HepG2 (cell line): ENCODE measurements at regions not wholly inside any gene's neighbourhood (a gene's known extent, or its start where the extent isn't known, plus 50 kb on each side); places are given as distances from the start of the nearest gene placed in this dataset.

Source experiments
- ATAC-seq: fragments of 200-7000 bp; cut with Tn5 transposase; 3 replicates; pipeline ENCODE4 v1.9.1; 2020; ENCODE audit warnings: mild to moderate bottlenecking, moderate library complexity
- BruUV-seq: library from RNA; stranded (reverse); fragments of 400-500 nt; replicated peaks from 2 replicates; lab custom pipeline; 2021; lab: Mats Ljungman, UMichigan
- CTCF ChIA-PET: fragments of 300-600 bp; formaldehyde crosslinking; extraction: SDS; loops from one replicate; lab custom pipeline; 2021; ENCODE audit warnings: low total read pairs, inconsistent platforms, low intra/inter-chr PET ratio; lab: Yijun Ruan, JAX
- POLR2A ChIA-PET: fragments of 350-600 bp; sonication (Branson Sonifier 250); formaldehyde crosslinking; loops from one replicate; lab custom pipeline; 2020; ENCODE audit warnings: antibody characterized with exemption, inconsistent platforms; lab: Yijun Ruan, JAX
- DNase-seq: peaks from one replicate; pipeline ENCODE4 v3.0.0-alpha.2; 2015; ENCODE audit warnings: low spot score
- FAIRE-seq: peaks from 3 replicates; lab custom pipeline; 2011; peaks lifted over from hg19 to GRCh38; lab: Jason Lieb, UNC
- H2AFZ ChIP-seq: one replicate; pipeline ENCODE4 v1.6.1; 2011; ENCODE audit warnings: low read length, inconsistent platforms
- H3K27ac ChIP-seq: fragments of 300-600 bp; 3 replicates; pipeline ENCODE4 v1.8.0; 2011; ENCODE audit warnings: mixed run types, mild to moderate bottlenecking, mixed read lengths, low read length, inconsistent platforms; ENCODE audit not compliant: insufficient read depth; ENCODE audit errors: extremely low read length
- H3K27me3 ChIP-seq, 2 experiments: fragments of 200-600 bp in 1 of 2; 2 replicates in 1 of 2; 3 replicates in 1 of 2; pipeline versions ENCODE4 v1.6.0 to v1.8.0; 2011; ENCODE audit warnings: low read length in 2 of 2, mild to moderate bottlenecking in 2 of 2, moderate library complexity in 2 of 2, inconsistent platforms in 1 of 2; ENCODE audit not compliant: insufficient read depth in 2 of 2, control insufficient read depth in 1 of 2
- H3K36me3 ChIP-seq, 2 experiments: fragments of 200-600 bp in 1 of 2; replicated peaks in 1 of 2; 2 replicates in 1 of 2; 3 replicates in 1 of 2; pipeline versions ENCODE4 v1.5.1 to v1.8.0; 2011; ENCODE audit warnings: low read length in 2 of 2, inconsistent platforms in 1 of 2; ENCODE audit not compliant: insufficient read depth in 2 of 2, control insufficient read depth in 1 of 2
- H3K4me1 ChIP-seq: 2 replicates; pipeline ENCODE4 v1.5.1; 2012; ENCODE audit warnings: low read length, inconsistent platforms; ENCODE audit not compliant: insufficient read depth
- H3K4me2 ChIP-seq: 2 replicates; pipeline ENCODE4 v1.6.0; 2011; ENCODE audit warnings: low read depth, low read length, inconsistent platforms
- H3K4me3 ChIP-seq, 3 experiments: fragments of 200-600 bp in 1 of 3; sonication (generic), shearing (Covaris generic) in 1 of 3; replicated peaks in 1 of 3; 2 replicates each; pipeline ENCODE4 v1.5.1; 2011 to 2016; ENCODE audit warnings: low read length in 3 of 3, inconsistent platforms in 2 of 3, low read depth in 2 of 3, mild to moderate bottlenecking in 2 of 3, control low read depth in 1 of 3, mixed read lengths in 1 of 3; ENCODE audit not compliant: insufficient read depth in 1 of 3
- H3K79me2 ChIP-seq: one replicate; pipeline ENCODE4 v1.6.1; 2011; ENCODE audit warnings: low read length, inconsistent platforms; ENCODE audit not compliant: insufficient read depth
- H3K9ac ChIP-seq: 2 replicates; pipeline ENCODE4 v1.6.0; 2011; ENCODE audit warnings: mild to moderate bottlenecking, low read depth, low read length, inconsistent platforms; ENCODE audit not compliant: insufficient read depth
- H3K9me3 ChIP-seq: 2 replicates; pipeline ENCODE4 v1.5.1; 2012; ENCODE audit warnings: mild to moderate bottlenecking, low read length
- H4K20me1 ChIP-seq: 2 replicates; pipeline ENCODE4 v1.6.0; 2011; ENCODE audit warnings: inconsistent platforms, mild to moderate bottlenecking, low read length, moderate library complexity; ENCODE audit not compliant: insufficient read depth
- ATF1 ChIP-seq: IDR thresholded peaks from 2 replicates; pipeline ENCODE4 v1.6.1; 2016; ENCODE audit warnings: mild to moderate bottlenecking, control low read depth
- EED ChIP-seq: sonication (generic); formaldehyde crosslinking; IDR thresholded peaks from 2 replicates; pipeline ENCODE4 v1.5.0; 2020; ENCODE audit warnings: mild to moderate bottlenecking, missing genetic modification reagents
- FOXP1 ChIP-seq, 2 experiments: fragments of 450-650 bp in 1 of 2; IDR thresholded peaks; 2 replicates each; pipeline ENCODE4 v1.6.1; 2017 to 2018; ENCODE audit warnings: antibody characterized with exemption in 1 of 2
- HES4 ChIP-seq: sonication (generic); formaldehyde crosslinking; IDR thresholded peaks from 2 replicates; pipeline ENCODE4 v1.9.0; 2021; ENCODE audit warnings: mild to moderate bottlenecking, missing genetic modification reagents, borderline replicate concordance
- MEF2D ChIP-seq: sonication (generic); formaldehyde crosslinking; IDR thresholded peaks from 2 replicates; pipeline ENCODE4 v1.5.1; 2020; ENCODE audit warnings: mild to moderate bottlenecking, missing genetic modification reagents
- RFX3 ChIP-seq: IDR thresholded peaks from 2 replicates; pipeline ENCODE4 v1.6.1; 2016; ENCODE audit warnings: missing biosample characterization, missing genetic modification reagents
- ZBTB1 ChIP-seq: sonication (generic); formaldehyde crosslinking; IDR thresholded peaks from 2 replicates; pipeline ENCODE4 v1.4.0; 2020; ENCODE audit warnings: missing genetic modification reagents, borderline replicate concordance
- ZNF3 ChIP-seq: IDR thresholded peaks from 2 replicates; pipeline ENCODE4 v1.7.0; 2017; ENCODE audit warnings: inconsistent platforms
- ZNF331 ChIP-seq: sonication (generic); formaldehyde crosslinking; IDR thresholded peaks from 2 replicates; pipeline ENCODE4 v1.4.0; 2020; ENCODE audit warnings: missing genetic modification reagents
- ZNF432 ChIP-seq: sonication (generic); formaldehyde crosslinking; IDR thresholded peaks from 2 replicates; pipeline ENCODE4 v1.5.0; 2020; ENCODE audit warnings: missing genetic modification reagents, mild to moderate bottlenecking, borderline replicate concordance
- ZNF589 ChIP-seq: sonication (generic); formaldehyde crosslinking; conservative IDR thresholded peaks from 2 replicates; pipeline ENCODE4 v1.8.0; 2022; ENCODE audit warnings: mild to moderate bottlenecking, moderate library complexity, missing genetic modification reagents
- ZNF614 ChIP-seq: IDR thresholded peaks from 2 replicates; pipeline ENCODE4 v1.6.1; 2018; ENCODE audit warnings: missing biosample characterization, missing genetic modification reagents, inconsistent platforms, borderline replicate concordance
- ZNF616 ChIP-seq: sonication (generic); formaldehyde crosslinking; IDR thresholded peaks from 2 replicates; pipeline ENCODE4 v1.5.0; 2020; ENCODE audit warnings: low read depth, mild to moderate bottlenecking, missing genetic modification reagents
- WGBS: methylation state at CpG from one replicate; pipeline ENCODE4 v1.1.6; 2017; ENCODE audit warnings: low lambda C conversion rate; 5-methylcytosine and 5-hydroxymethylcytosine counted together
- in situ Hi-C: cut with HindIII; loops from 2 replicates; pipeline ENCODE4 v1.10.0; 2017; ENCODE audit warnings: low pct_unique_long_range_greater_than_20kb; ENCODE audit not compliant: extremely low pct_ligation_motif_present
- intact Hi-C: fragments of 100-400 bp; cut with micrococcal nuclease; formaldehyde crosslinking; loops from one replicate; pipeline ENCODE4 v1.10.0; 2022; ENCODE audit not compliant: unreplicated experiment
- TF ChIP-seq, protein P1 (sequence below): sonication (generic); formaldehyde crosslinking; IDR thresholded peaks from 2 replicates; pipeline ENCODE4 v1.4.0; 2020; ENCODE audit warnings: missing genetic modification reagents
- TF ChIP-seq, protein P2 (sequence below): sonication (generic); formaldehyde crosslinking; IDR thresholded peaks from 2 replicates; pipeline ENCODE4 v1.8.1; 2023; ENCODE audit warnings: mild to moderate bottlenecking, missing genetic modification reagents
- TF ChIP-seq, protein P3 (sequence below): sonication (generic); formaldehyde crosslinking; IDR thresholded peaks from 2 replicates; pipeline ENCODE4 v1.8.1; 2023; ENCODE audit warnings: mild to moderate bottlenecking, inconsistent platforms, moderate library complexity, missing genetic modification reagents, borderline replicate concordance

DNA sequence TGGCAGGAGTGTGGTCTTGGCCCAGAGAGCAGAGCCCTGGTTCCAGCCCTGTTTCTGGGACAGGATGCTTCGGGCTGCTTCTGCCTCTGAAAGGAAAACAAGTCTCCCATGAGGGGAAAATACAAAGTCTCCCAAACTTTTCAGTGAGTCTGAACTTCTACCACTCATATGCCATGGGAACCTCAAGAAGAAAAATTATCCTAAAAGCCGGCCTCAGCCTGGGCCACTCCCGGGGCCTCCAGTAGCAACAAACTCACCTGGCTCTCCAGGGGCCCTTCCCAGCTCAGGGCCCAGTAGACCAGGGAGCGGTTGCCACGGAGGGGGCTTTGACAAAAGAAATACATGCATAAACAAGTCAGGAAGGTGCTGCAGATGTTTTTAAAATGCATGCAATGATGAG lies 289.2 kb upstream of the HDAC4 start:
- intact Hi-C loops, result no loop called here
- Histone ChIP-seq H3K27ac (no peak overlapping the region), H3K4me3 (no peak overlapping the region), H3K79me2 (no peaks in the 10 kb centered on the region), H3K9ac (no peak overlapping the region), H4K20me1 (no peaks in the 10 kb centered on the region; the same call in 1 of the 2 replicates), H3K4me1 (no peaks in the 10 kb centered on the region), H3K9me3 (no peaks in the 10 kb centered on the region), H3K4me2 (no peak overlapping the region), H2AFZ (no peak overlapping the region), H3K36me3 (no peaks in the 10 kb centered on the region), H3K27me3 (peaks cover 3 to 56% of the 10 kb centered on the region in 2 experiments; a peak in 4 of 5 replicates)
- WGBS, result 50% methylated on average over 5 of the region's 5 CpGs
- TF ChIP-seq, protein P1, sequence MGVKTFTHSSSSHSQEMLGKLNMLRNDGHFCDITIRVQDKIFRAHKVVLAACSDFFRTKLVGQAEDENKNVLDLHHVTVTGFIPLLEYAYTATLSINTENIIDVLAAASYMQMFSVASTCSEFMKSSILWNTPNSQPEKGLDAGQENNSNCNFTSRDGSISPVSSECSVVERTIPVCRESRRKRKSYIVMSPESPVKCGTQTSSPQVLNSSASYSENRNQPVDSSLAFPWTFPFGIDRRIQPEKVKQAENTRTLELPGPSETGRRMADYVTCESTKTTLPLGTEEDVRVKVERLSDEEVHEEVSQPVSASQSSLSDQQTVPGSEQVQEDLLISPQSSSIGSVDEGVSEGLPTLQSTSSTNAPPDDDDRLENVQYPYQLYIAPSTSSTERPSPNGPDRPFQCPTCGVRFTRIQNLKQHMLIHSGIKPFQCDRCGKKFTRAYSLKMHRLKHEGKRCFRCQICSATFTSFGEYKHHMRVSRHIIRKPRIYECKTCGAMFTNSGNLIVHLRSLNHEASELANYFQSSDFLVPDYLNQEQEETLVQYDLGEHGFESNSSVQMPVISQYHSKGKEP (CRISPR knock-in tag), result no peak
- TF ChIP-seq, protein P2, sequence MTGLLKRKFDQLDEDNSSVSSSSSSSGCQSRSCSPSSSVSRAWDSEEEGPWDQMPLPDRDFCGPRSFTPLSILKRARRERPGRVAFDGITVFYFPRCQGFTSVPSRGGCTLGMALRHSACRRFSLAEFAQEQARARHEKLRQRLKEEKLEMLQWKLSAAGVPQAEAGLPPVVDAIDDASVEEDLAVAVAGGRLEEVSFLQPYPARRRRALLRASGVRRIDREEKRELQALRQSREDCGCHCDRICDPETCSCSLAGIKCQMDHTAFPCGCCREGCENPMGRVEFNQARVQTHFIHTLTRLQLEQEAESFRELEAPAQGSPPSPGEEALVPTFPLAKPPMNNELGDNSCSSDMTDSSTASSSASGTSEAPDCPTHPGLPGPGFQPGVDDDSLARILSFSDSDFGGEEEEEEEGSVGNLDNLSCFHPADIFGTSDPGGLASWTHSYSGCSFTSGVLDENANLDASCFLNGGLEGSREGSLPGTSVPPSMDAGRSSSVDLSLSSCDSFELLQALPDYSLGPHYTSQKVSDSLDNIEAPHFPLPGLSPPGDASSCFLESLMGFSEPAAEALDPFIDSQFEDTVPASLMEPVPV (CRISPR knock-in tag), result no peak
- ATAC-seq, result no peak
- in situ Hi-C loops, result no loop called here
- ChIA-PET POLR2A (no interaction called here), CTCF (no interaction called here)
- DNase-seq, result no peak
- no TSS peak for BruUV-seq
- FAIRE-seq, result no peak

DNA sequence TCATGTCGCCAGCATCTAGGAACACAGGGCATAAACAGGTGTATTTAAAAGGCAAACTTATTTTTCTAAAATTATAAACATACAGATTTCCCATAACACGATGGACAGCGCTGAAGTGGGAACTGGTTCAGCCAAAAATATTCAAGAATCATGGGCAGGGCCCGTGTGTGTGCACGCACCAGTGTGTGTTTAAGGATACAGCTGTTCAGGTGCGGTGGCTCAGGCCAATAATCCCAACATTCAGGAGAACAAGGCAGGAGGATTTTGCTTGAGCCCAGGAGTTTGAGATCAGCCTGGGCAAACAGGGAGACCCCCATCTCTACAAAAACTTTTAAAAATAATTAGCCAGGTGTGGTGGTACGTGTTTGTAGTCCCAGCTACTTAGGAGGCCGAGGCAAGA lies 288.6 kb upstream of the HDAC4 start:
- Histone ChIP-seq H3K4me1 (no peaks in the 10 kb centered on the region), H3K4me2 (no peak overlapping the region), H3K79me2 (no peaks in the 10 kb centered on the region), H3K27me3 (peaks cover 3 to 56% of the 10 kb centered on the region in 2 experiments; a peak in 4 of 5 replicates), H3K4me3 (no peak overlapping the region), H2AFZ (no peak overlapping the region), H3K9ac (no peak overlapping the region), H3K36me3 (no peaks in the 10 kb centered on the region), H4K20me1 (no peaks in the 10 kb centered on the region; the same call in 1 of the 2 replicates), H3K9me3 (no peaks in the 10 kb centered on the region), H3K27ac (no peak overlapping the region)
- intact Hi-C loops (no loop called here), in situ Hi-C loops (no loop called here)
- ChIA-PET POLR2A (no interaction called here), CTCF (no interaction called here)
- DNase-seq (no peak), FAIRE-seq (no peak), ATAC-seq (no peak)
- WGBS, result 20% methylated on average over 8 of the region's 8 CpGs
- BruUV-seq, result no TSS peak
- TF ChIP-seq ZNF3 (no peak), ZNF616 (CRISPR knock-in tag) (no peak), RFX3 (CRISPR knock-in tag) (no peak), FOXP1 (IDR thresholded peaks at IDR 0.05) (no peak), FOXP1 (CRISPR knock-in tag; IDR thresholded peaks at IDR 0.05) (no peak), ZNF432 (no peak), ZNF331 (CRISPR knock-in tag) (no peak), ZBTB1 (CRISPR knock-in tag) (no peak), EED (CRISPR knock-in tag) (no peak), ZNF589 (CRISPR knock-in tag) (no peak), HES4 (no peak), ATF1 (no peak), MEF2D (CRISPR knock-in tag) (no peak), ZNF614 (no peak)
- TF ChIP-seq, protein P3, sequence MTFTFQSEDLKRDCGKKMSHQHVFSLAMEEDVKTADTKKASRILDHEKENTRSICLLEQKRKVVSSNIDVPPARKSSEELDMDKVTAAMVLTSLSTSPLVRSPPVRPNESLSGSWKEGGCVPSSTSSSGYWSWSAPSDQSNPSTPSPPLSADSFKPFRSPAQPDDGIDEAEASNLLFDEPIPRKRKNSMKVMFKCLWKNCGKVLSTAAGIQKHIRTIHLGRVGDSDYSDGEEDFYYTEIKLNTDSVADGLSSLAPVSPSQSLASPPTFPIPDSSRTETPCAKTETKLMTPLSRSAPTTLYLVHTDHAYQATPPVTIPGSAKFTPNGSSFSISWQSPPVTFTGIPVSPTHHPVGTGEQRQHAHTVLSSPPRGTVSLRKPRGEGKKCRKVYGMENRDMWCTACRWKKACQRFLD (CRISPR knock-in tag), result no peak
